ENCODE measurements at regions not wholly inside any gene's neighbourhood (a gene's known extent, or its start where the extent isn't known, plus 50 kb on each side); places are given as distances from the start of the nearest gene placed in this dataset.

GRCh38 chr1:184813528-184814089 lies 59.0 kb upstream of the EDEM3 start:
- DNase-seq: no peak

GRCh38 chr1:184811439-184812111 lies 56.9 kb upstream of the EDEM3 start:
- no peak for DNase-seq

GRCh38 chr1:184810735-184811343 lies 56.2 kb upstream of the EDEM3 start:
- DNase-seq: no peak

DNA sequence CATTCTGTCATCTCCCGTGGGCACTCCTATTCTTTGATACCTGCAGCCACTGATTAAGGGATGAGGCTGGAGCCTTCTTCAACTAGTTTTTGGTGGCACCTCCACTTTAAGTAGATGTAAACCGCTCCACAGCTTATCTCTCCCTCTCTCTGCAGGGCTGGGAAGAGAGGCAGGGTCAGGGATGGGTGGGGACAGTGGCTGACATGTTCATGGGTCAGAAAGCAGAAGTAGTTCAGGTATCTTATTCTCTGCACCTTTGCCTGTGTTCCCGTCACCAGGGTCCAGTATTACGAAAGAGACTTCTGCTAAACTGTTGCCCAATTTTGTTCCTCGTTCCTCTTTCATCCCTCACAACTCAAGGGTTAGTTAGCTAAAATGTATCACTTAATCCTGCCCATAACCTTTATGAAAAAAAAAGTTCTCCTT lies 51.7 kb upstream of the EDEM3 start:
- DNase-seq: no peak

DNA sequence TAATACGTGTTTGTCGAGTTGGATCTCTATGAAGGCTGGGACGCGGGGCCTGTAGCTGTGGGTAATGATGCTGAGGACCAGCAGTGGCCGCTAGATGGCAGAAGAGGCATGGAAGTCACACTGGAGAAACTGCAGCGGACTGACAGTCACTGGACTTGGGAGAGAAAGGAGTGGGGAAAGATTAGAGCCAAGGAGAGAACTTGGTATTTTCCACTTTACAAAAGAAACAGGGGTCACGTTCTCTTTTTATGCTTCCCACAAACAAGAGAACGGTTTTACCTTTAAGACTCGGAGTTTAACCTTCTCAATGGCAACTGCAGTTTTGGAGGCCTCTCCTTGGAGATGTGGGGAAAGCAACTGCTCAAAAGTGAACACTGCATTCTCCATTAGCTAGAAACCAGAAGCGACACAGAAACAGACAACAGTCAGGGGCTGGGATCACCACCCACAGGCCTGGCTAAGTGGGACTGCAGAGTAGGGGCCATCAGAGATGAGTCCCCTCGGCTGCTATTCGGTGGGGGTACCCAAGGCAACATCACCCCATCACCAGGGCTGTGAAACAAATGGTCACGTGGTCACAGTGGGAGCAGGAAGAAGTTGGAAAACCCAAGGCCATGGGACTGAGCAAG lies 51.1 kb upstream of the EDEM3 start:
- DNase-seq: peak; percentile 71

Data from NCI-H146 (cell line).